H1 (cell line): ENCODE measurements at regions not wholly inside any gene's neighbourhood (a gene's known extent, or its start where the extent isn't known, plus 50 kb on each side); places are given as distances from the start of the nearest gene placed in this dataset.
A peak's percentile ranks its signal among the peaks of the same experiment; 100 is the strongest.

Source experiments
- CTCF ChIA-PET: fragments of 300-600 bp; sonication (Branson Sonifier 250); formaldehyde crosslinking; loops from one replicate; lab custom pipeline; 2021; ENCODE audit not compliant: partially characterized antibody; lab: Charles Lee
- POLR2A ChIA-PET: fragments of 300-600 bp; sonication (Branson Sonifier 250); formaldehyde crosslinking; loops from one replicate; lab custom pipeline; 2021; ENCODE audit warnings: inconsistent platforms; ENCODE audit not compliant: partially characterized antibody; lab: Charles Lee
- DNase-seq, 2 experiments: peaks; one replicate each; pipeline versions ENCODE4 v3.0.0 to v3.0.0-alpha.2; 2010 to 2022; ENCODE audit warnings: low spot score in 2 of 2, low read depth in 1 of 2, mixed read lengths in 1 of 2
- FAIRE-seq: peaks from 2 replicates; lab custom pipeline; 2011; peaks lifted over from hg19 to GRCh38; lab: Jason Lieb, UNC
- H2AFZ ChIP-seq: 2 replicates; pipeline ENCODE4 v1.8.1; 2012; ENCODE audit warnings: low read length, inconsistent platforms
- H2AK5ac ChIP-seq: 2 replicates; pipeline ENCODE4 v1.6.1; 2013; ENCODE audit warnings: low read depth, low read length
- H2BK120ac ChIP-seq: replicated peaks from 2 replicates; pipeline ENCODE3; 2013; ENCODE audit warnings: low read depth, low read length, inconsistent platforms
- H2BK12ac ChIP-seq: 2 replicates; pipeline ENCODE4 v1.6.1; 2013; ENCODE audit warnings: low read depth, low read length
- H2BK15ac ChIP-seq: 2 replicates; pipeline ENCODE4 v1.6.1; 2013; ENCODE audit warnings: low read length
- H2BK20ac ChIP-seq: 2 replicates; pipeline ENCODE4 v1.6.1; 2013; ENCODE audit warnings: low read length
- H2BK5ac ChIP-seq: 2 replicates; pipeline ENCODE4 v1.6.1; 2013; ENCODE audit warnings: low read depth, low read length
- H3K14ac ChIP-seq: 2 replicates; pipeline ENCODE4 v1.6.1; 2013; ENCODE audit warnings: inconsistent platforms; ENCODE audit not compliant: insufficient read length
- H3K18ac ChIP-seq: 2 replicates; pipeline ENCODE4 v1.6.1; 2013; ENCODE audit warnings: low read length; ENCODE audit errors: extremely low read depth
- H3K23ac ChIP-seq: 2 replicates; pipeline ENCODE4 v1.6.1; 2013; ENCODE audit warnings: inconsistent platforms; ENCODE audit not compliant: insufficient read length
- H3K23me2 ChIP-seq: 2 replicates; pipeline ENCODE4 v1.6.1; 2013; ENCODE audit warnings: low read depth, low read length
- H3K27ac ChIP-seq: 2 replicates; pipeline ENCODE4 v1.6.1; 2011; ENCODE audit warnings: low read depth, low read length, inconsistent platforms
- H3K27me3 ChIP-seq, 4 experiments: replicated peaks in 1 of 4; 1 replicate in 1 of 4; 2 replicates in 3 of 4; pipeline versions ENCODE4 v1.6.1 to v1.8.1; 2011 to 2013; ENCODE audit warnings: low read length in 3 of 4, mild to moderate bottlenecking in 3 of 4, inconsistent platforms in 2 of 4, mixed read lengths in 2 of 4, moderate library complexity in 1 of 4; ENCODE audit not compliant: control insufficient read depth in 3 of 4, insufficient read depth in 3 of 4; ENCODE audit errors: extremely low read depth in 1 of 4
- H3K36me3 ChIP-seq, 4 experiments: 2 replicates each; pipeline versions ENCODE4 v1.6.1 to v1.8.1; 2011 to 2013; ENCODE audit warnings: mild to moderate bottlenecking in 4 of 4, low read length in 3 of 4, moderate library complexity in 2 of 4, control low read depth in 1 of 4, inconsistent platforms in 1 of 4; ENCODE audit not compliant: insufficient read depth in 4 of 4, control insufficient read depth in 2 of 4
- H3K4ac ChIP-seq: replicated peaks from 2 replicates; pipeline ENCODE3; 2013; ENCODE audit warnings: low read length, low read depth, mixed read lengths, inconsistent platforms; ENCODE audit not compliant: insufficient read length
- H3K4me1 ChIP-seq, 4 experiments: replicated peaks in 1 of 4; 1 replicate in 1 of 4; 2 replicates in 3 of 4; pipeline versions ENCODE4 v1.6.1 to v1.8.1; 2011 to 2013; ENCODE audit warnings: low read length in 3 of 4, inconsistent platforms in 2 of 4, mixed read lengths in 1 of 4; ENCODE audit not compliant: insufficient read depth in 4 of 4, control insufficient read depth in 3 of 4
- H3K4me2 ChIP-seq, 2 experiments: 2 replicates each; pipeline versions ENCODE4 v1.6.1 to v1.8.1; 2011 to 2013; ENCODE audit warnings: low read depth in 2 of 2, low read length in 2 of 2, control low read depth in 1 of 2, inconsistent platforms in 1 of 2, mild to moderate bottlenecking in 1 of 2; ENCODE audit not compliant: insufficient read depth in 1 of 2
- H3K4me3 ChIP-seq, 4 experiments: fragments of 200-600, 300-600 bp in 1 of 4; sonication (generic), shearing (Covaris generic), sonication (Bioruptor Twin) in 1 of 4; 2 replicates each; pipeline versions ENCODE4 v1.5.1 to v1.8.1; 2011 to 2016; ENCODE audit warnings: low read length in 4 of 4, low read depth in 3 of 4, control low read depth in 2 of 4, inconsistent platforms in 2 of 4, mild to moderate bottlenecking in 2 of 4, mixed read lengths in 1 of 4, moderate library complexity in 1 of 4; ENCODE audit not compliant: insufficient read depth in 2 of 4; ENCODE audit errors: extremely low read depth in 1 of 4
- H3K56ac ChIP-seq: replicated peaks from 2 replicates; pipeline ENCODE3; 2013; ENCODE audit warnings: low read depth, mild to moderate bottlenecking, mixed read lengths, low read length, inconsistent platforms; ENCODE audit not compliant: insufficient read length
- H3K79me1 ChIP-seq: 2 replicates; pipeline ENCODE4 v1.6.1; 2013; ENCODE audit warnings: low read depth, low read length, control low read depth
- H3K79me2 ChIP-seq, 2 experiments: 2 replicates each; pipeline versions ENCODE4 v1.6.1 to v1.8.1; 2012 to 2013; ENCODE audit warnings: low read length in 2 of 2, mild to moderate bottlenecking in 2 of 2, inconsistent platforms in 1 of 2; ENCODE audit not compliant: insufficient read depth in 2 of 2, control insufficient read depth in 1 of 2
- H3K9ac ChIP-seq, 4 experiments: replicated peaks in 1 of 4; 1 replicate in 1 of 4; 2 replicates in 3 of 4; pipeline versions ENCODE4 v1.6.1 to v1.8.1; 2011 to 2013; ENCODE audit warnings: low read depth in 3 of 4, low read length in 3 of 4, control low read depth in 2 of 4, mild to moderate bottlenecking in 2 of 4, moderate library complexity in 2 of 4, inconsistent platforms in 1 of 4; ENCODE audit errors: extremely low read depth in 1 of 4
- H3K9me3 ChIP-seq, 2 experiments: 2 replicates each; pipeline versions ENCODE4 v1.6.1 to v1.8.1; 2012 to 2013; ENCODE audit warnings: mild to moderate bottlenecking in 2 of 2, moderate library complexity in 2 of 2, control low read depth in 1 of 2, inconsistent platforms in 1 of 2, low read depth in 1 of 2, low read length in 1 of 2, mixed read lengths in 1 of 2; ENCODE audit not compliant: insufficient read depth in 2 of 2
- H4K20me1 ChIP-seq, 2 experiments: replicated peaks in 1 of 2; 2 replicates each; pipeline versions ENCODE3 to v1.8.1; 2011 to 2013; ENCODE audit warnings: inconsistent platforms in 2 of 2, low read length in 2 of 2, mild to moderate bottlenecking in 1 of 2; ENCODE audit not compliant: insufficient read depth in 2 of 2, control insufficient read depth in 1 of 2
- H4K5ac ChIP-seq: 2 replicates; pipeline ENCODE4 v1.6.1; 2013; ENCODE audit warnings: low read length, low read depth, mixed read lengths, inconsistent platforms; ENCODE audit not compliant: insufficient read length
- H4K8ac ChIP-seq: 2 replicates; pipeline ENCODE4 v1.8.0; 2013; ENCODE audit warnings: mild to moderate bottlenecking, moderate library complexity, low read length, inconsistent platforms; ENCODE audit not compliant: insufficient read depth; ENCODE audit errors: extremely low read depth
- H4K91ac ChIP-seq: replicated peaks from 2 replicates; pipeline ENCODE3; 2013; ENCODE audit warnings: low read length, mixed read lengths, inconsistent platforms; ENCODE audit not compliant: insufficient read length
- ATF2 ChIP-seq: IDR thresholded peaks from 2 replicates; pipeline ENCODE4 v1.6.1; 2012; ENCODE audit warnings: low read length, inconsistent platforms
- BACH1 ChIP-seq: IDR thresholded peaks from 2 replicates; pipeline ENCODE4 v1.6.1; 2012; ENCODE audit warnings: low read length, improper control_type of control experiment
- BRCA1 ChIP-seq: IDR thresholded peaks from 2 replicates; pipeline ENCODE4 v1.6.1; 2012; ENCODE audit warnings: low read depth, low read length, improper control_type of control experiment
- CHD1 ChIP-seq: IDR thresholded peaks from 2 replicates; pipeline ENCODE4 v1.6.1; 2012; ENCODE audit warnings: low read depth, low read length, improper control_type of control experiment
- MAFK ChIP-seq: IDR thresholded peaks from 2 replicates; pipeline ENCODE4 v1.6.1; 2012; ENCODE audit warnings: low read depth, mild to moderate bottlenecking, improper control_type of control experiment, low read length
- PHF8 ChIP-seq: fragments of 200-600 bp; sonication (generic); conservative IDR thresholded peaks from 2 replicates; pipeline ENCODE4 v1.7.1; 2012; ENCODE audit warnings: low read depth, mild to moderate bottlenecking, inconsistent platforms, low read length, moderate library complexity
- WGBS, 2 experiments: shearing (Covaris generic) in 1 of 2; methylation state at CpG; one replicate each; pipeline versions ENCODE4 v1.1.6 to v1.1.7; 2013 to 2015; ENCODE audit warnings: low lambda C conversion rate in 2 of 2, mixed read lengths in 2 of 2, inconsistent platforms in 1 of 2, low coverage in 1 of 2, missing lambda C conversion rate in 1 of 2; ENCODE audit not compliant: insufficient replicate concordance in 2 of 2, insufficient coverage in 1 of 2, insufficient read length in 1 of 2; ENCODE audit errors: extremely low coverage in 1 of 2, missing lambda C conversion rate in 1 of 2; 5-methylcytosine and 5-hydroxymethylcytosine counted together

GRCh38 chr13:32905063-32905863, 111.0 kb upstream of the KL start:
- no peak for DNase-seq
- Histone ChIP-seq H3K9ac (no peak overlapping the region), H3K27me3 (no peaks in the 10 kb centered on the region), H4K5ac (no peak overlapping the region), H2AK5ac (no peak overlapping the region), H4K20me1 (no peaks in the 10 kb centered on the region), H4K8ac (no peak overlapping the region), H2BK5ac (no peak overlapping the region), H3K56ac (no peak overlapping the region), H2AFZ (no peak overlapping the region), H3K9me3 (no peaks in the 10 kb centered on the region), H3K4me1 (peaks cover 0 to 7% (median 4%) of the 10 kb centered on the region in 4 experiments; a peak in 4 of 7 replicates), H3K4me2 (0 out of 4 replicates have a peak overlapping the region, but pooled peaks of 1 of the 2 experiments have one; percentile 18), H3K23me2 (no peaks in the 10 kb centered on the region), H2BK12ac (no peak overlapping the region), H3K36me3 (no peaks in the 10 kb centered on the region), H3K79me2 (no peaks in the 10 kb centered on the region), H3K18ac (no peak overlapping the region), H3K14ac (no peak overlapping the region), H2BK120ac (no peak overlapping the region), H2BK15ac (no peak overlapping the region), H3K79me1 (no peaks in the 10 kb centered on the region), H4K91ac (no peak overlapping the region), H3K23ac (no peak overlapping the region), H2BK20ac (no peak overlapping the region), H3K4ac (no peak overlapping the region), H3K27ac (no peak overlapping the region), H3K4me3 (no peak overlapping the region)
- ChIA-PET POLR2A (no interaction called here), CTCF (interaction anchor here (1.4 kb wide), 1 partner anchor 112 kb away, joined by 4 read pairs; no protein-coding TSS in a partner anchor)
- TF ChIP-seq ATF2 = no peak
- peak; percentile 65; the same call in 1 of the 2 replicates for TF ChIP-seq MAFK
- TF ChIP-seq BACH1 = peak; percentile 90
- TF ChIP-seq PHF8 = no peak
- no peak for TF ChIP-seq CHD1
- no peak for TF ChIP-seq BRCA1
- 68% methylated on average over 6 of the region's 6 CpGs; no CpG with 5 or more reads in 1 of the 2 experiments for WGBS, 2 experiments
- peak; percentile 68 for FAIRE-seq
